ENCODE measurements at regions not wholly inside any gene's neighbourhood (a gene's known extent, or its start where the extent isn't known, plus 50 kb on each side); places are given as distances from the start of the nearest gene placed in this dataset.

GRCh38 chr1:172932981-172933380 is 117.8 kb downstream of the TNFSF18 start:
- DNase-seq (ENCODE audit: low read depth) = no peak
- TF ChIP-seq CTCF (IDR thresholded peaks at IDR 0.05; ENCODE audit: low read length, missing control alignments) = no peak
- H3K4me3 ChIP-seq (replicated peaks; ENCODE audit: low read depth, low read length) = no peak overlapping the region

GRCh38 chr1:172934417-172934762 is 116.4 kb downstream of the TNFSF18 start:
- no peak overlapping the region for H3K4me3 ChIP-seq (replicated peaks; ENCODE audit: low read depth, low read length)
- DNase-seq (ENCODE audit: low read depth) = no peak
- TF ChIP-seq CTCF (IDR thresholded peaks at IDR 0.05; ENCODE audit: low read length, missing control alignments) = no peak

GRCh38 chr1:172935062-172935592 is 115.6 kb downstream of the TNFSF18 start:
- no peak for TF ChIP-seq CTCF (IDR thresholded peaks at IDR 0.05; ENCODE audit: low read length, missing control alignments)
- peak; percentile 72 for DNase-seq (ENCODE audit: low read depth)
- H3K4me3 ChIP-seq (replicated peaks; ENCODE audit: low read depth, low read length) = no peak overlapping the region

GRCh38 chr1:172936088-172936645 is 114.6 kb downstream of the TNFSF18 start:
- DNase-seq (ENCODE audit: low read depth) = no peak
- no peak overlapping the region for H3K4me3 ChIP-seq (replicated peaks; ENCODE audit: low read depth, low read length)
- no peak for TF ChIP-seq CTCF (IDR thresholded peaks at IDR 0.05; ENCODE audit: low read length, missing control alignments)

- H3K4me3 ChIP-seq (replicated peaks; ENCODE audit: low read depth, low read length) = no peak overlapping the region
- TF ChIP-seq CTCF (IDR thresholded peaks at IDR 0.05; ENCODE audit: low read length, missing control alignments) = no peak
- peak; percentile 74 for DNase-seq (ENCODE audit: low read depth)
These were observed 112.1 kb downstream of the TNFSF18 start for GRCh38 chr1:172938681-172939080.

- no peak for TF ChIP-seq CTCF (IDR thresholded peaks at IDR 0.05; ENCODE audit: low read length, missing control alignments)
- H3K4me3 ChIP-seq (replicated peaks; ENCODE audit: low read depth, low read length) = no peak overlapping the region
- no peak for DNase-seq (ENCODE audit: low read depth)
These were observed 111.3 kb downstream of the TNFSF18 start for GRCh38 chr1:172939475-172939874.

- peak; percentile 76 for DNase-seq (ENCODE audit: low read depth)
- TF ChIP-seq CTCF (IDR thresholded peaks at IDR 0.05; ENCODE audit: low read length, missing control alignments) = no peak
- no peak overlapping the region for H3K4me3 ChIP-seq (replicated peaks; ENCODE audit: low read depth, low read length)
These were observed 110.4 kb downstream of the TNFSF18 start for GRCh38 chr1:172940174-172940855.
